Endothelial cell of umbilical vein (primary cell): ENCODE measurements at regions not wholly inside any gene's neighbourhood (a gene's known extent, or its start where the extent isn't known, plus 50 kb on each side); places are given as distances from the start of the nearest gene placed in this dataset.

Experiments
- BruUV-seq: library from RNA; stranded (reverse); fragments of 400-500 nt; replicated peaks from 2 replicates; lab custom pipeline; 2021; lab: Mats Ljungman, UMichigan
- CTCF ChIA-PET: fragments of 300-600, 350-600 bp; sonication (Branson Sonifier 250); formaldehyde crosslinking; loops from one replicate; lab custom pipeline; 2021; ENCODE audit warnings: antibody characterized with exemption, inconsistent platforms; lab: Charles Lee
- POLR2A ChIA-PET: fragments of 300-600, 350-600 bp; sonication (Branson Sonifier 250); formaldehyde crosslinking; loops from one replicate; lab custom pipeline; 2021; ENCODE audit warnings: antibody characterized with exemption, inconsistent platforms; lab: Charles Lee
- DNase-seq: peaks from one replicate; pipeline ENCODE4 v3.0.0-alpha.2; 2011; ENCODE audit warnings: low read depth, low spot score
- FAIRE-seq: peaks from 2 replicates; lab custom pipeline; 2011; peaks lifted over from hg19 to GRCh38; lab: Jason Lieb, UNC
- H2AFZ ChIP-seq: 2 replicates; pipeline ENCODE4 v1.6.0; 2012; ENCODE audit warnings: low read depth, low read length, control low read depth, inconsistent platforms
- H3K27ac ChIP-seq: 2 replicates; pipeline ENCODE4 v1.5.1; 2011; ENCODE audit warnings: low read depth, mild to moderate bottlenecking, control low read depth, low read length, moderate library complexity; ENCODE audit not compliant: insufficient read depth
- H3K27me3 ChIP-seq, 2 experiments: 2 replicates each; pipeline versions ENCODE4 v1.6.0 to v1.6.1; 2011; ENCODE audit warnings: low read length in 2 of 2, mixed read lengths in 1 of 2; ENCODE audit not compliant: control insufficient read depth in 2 of 2, insufficient read depth in 2 of 2
- H3K36me3 ChIP-seq, 2 experiments: 2 replicates in 1 of 2; 3 replicates in 1 of 2; pipeline ENCODE4 v1.5.1; 2011; ENCODE audit warnings: low read length in 2 of 2, mild to moderate bottlenecking in 1 of 2, moderate library complexity in 1 of 2; ENCODE audit not compliant: control insufficient read depth in 2 of 2, insufficient read depth in 2 of 2; ENCODE audit errors: extremely low read depth in 1 of 2
- H3K4me1 ChIP-seq: 3 replicates; pipeline ENCODE4 v1.5.1; 2011; ENCODE audit warnings: mild to moderate bottlenecking, low read length; ENCODE audit not compliant: control insufficient read depth, insufficient read depth; ENCODE audit errors: extremely low read depth
- H3K4me2 ChIP-seq: 2 replicates; pipeline ENCODE4 v1.6.1; 2011; ENCODE audit warnings: low read length, control low read depth, mixed read lengths; ENCODE audit not compliant: insufficient read depth
- H3K4me3 ChIP-seq, 3 experiments: fragments of 200-600 bp in 1 of 3; sonication (generic), shearing (Covaris generic) in 1 of 3; replicated peaks in 1 of 3; 2 replicates each; pipeline ENCODE4 v1.5.1; 2011 to 2016; ENCODE audit warnings: control low read depth in 3 of 3, low read length in 3 of 3, mild to moderate bottlenecking in 2 of 3, inconsistent platforms in 1 of 3, low read depth in 1 of 3, moderate library complexity in 1 of 3; ENCODE audit not compliant: insufficient read depth in 1 of 3
- H3K79me2 ChIP-seq: 2 replicates; pipeline ENCODE4 v1.6.0; 2012; ENCODE audit warnings: low read length, inconsistent platforms; ENCODE audit not compliant: control insufficient read depth, insufficient read depth
- H3K9ac ChIP-seq: replicated peaks from 2 replicates; pipeline ENCODE3; 2011; ENCODE audit warnings: low read length, control low read depth; ENCODE audit not compliant: insufficient read depth; ENCODE audit errors: extremely low read depth
- H3K9me1 ChIP-seq: replicated peaks from 3 replicates; pipeline ENCODE4 v1.6.0; 2011; ENCODE audit warnings: mild to moderate bottlenecking, low read length; ENCODE audit not compliant: control insufficient read depth, insufficient read depth; ENCODE audit errors: extremely low read depth
- H3K9me3 ChIP-seq: replicated peaks from 2 replicates; pipeline ENCODE4 v1.5.1; 2012; ENCODE audit warnings: low read length, inconsistent platforms; ENCODE audit not compliant: control insufficient read depth, insufficient read depth
- H4K20me1 ChIP-seq: replicated peaks from 2 replicates; pipeline ENCODE3; 2011; ENCODE audit warnings: mild to moderate bottlenecking, low read length; ENCODE audit not compliant: control insufficient read depth, insufficient read depth; ENCODE audit errors: extremely low read depth
- EZH2 ChIP-seq: IDR thresholded peaks from 2 replicates; pipeline ENCODE4 v1.6.1; 2012; ENCODE audit warnings: borderline replicate concordance, low read depth, mild to moderate bottlenecking, moderate library complexity, low read length, inconsistent platforms; ENCODE audit not compliant: severe bottlenecking
- FOS ChIP-seq: IDR thresholded peaks from 2 replicates; pipeline ENCODE4 v1.6.1; 2011; ENCODE audit warnings: mild to moderate bottlenecking, low read length, moderate library complexity, borderline replicate concordance; ENCODE audit not compliant: insufficient read depth
- GATA2 ChIP-seq: IDR thresholded peaks from 2 replicates; pipeline ENCODE4 v1.7.0; 2011; ENCODE audit warnings: low read depth, mild to moderate bottlenecking, moderate library complexity, mixed read lengths, low read length; ENCODE audit not compliant: insufficient read length, insufficient read depth
- JUN ChIP-seq: IDR thresholded peaks from 2 replicates; pipeline ENCODE4 v1.6.1; 2011; ENCODE audit warnings: borderline replicate concordance, low read depth; ENCODE audit not compliant: insufficient read length, insufficient read depth
- MAX ChIP-seq: IDR thresholded peaks from 2 replicates; pipeline ENCODE4 v1.6.1; 2011; ENCODE audit not compliant: insufficient read depth, insufficient read length
- MYC ChIP-seq: IDR thresholded peaks from one replicate; pipeline ENCODE4 v1.6.1; 2011; ENCODE audit warnings: mild to moderate bottlenecking, low read depth, low read length
- POLR2A ChIP-seq: IDR thresholded peaks from 2 replicates; pipeline ENCODE4 v1.6.1; 2012; ENCODE audit warnings: low read depth, mild to moderate bottlenecking, control low read depth, low read length
- POLR2AphosphoS5 ChIP-seq: IDR thresholded peaks from 2 replicates; pipeline ENCODE4 v1.6.1; 2012; ENCODE audit warnings: low read depth, mild to moderate bottlenecking, control low read depth, low read length, moderate library complexity; ENCODE audit not compliant: insufficient read depth
- dilution Hi-C: fragments of 300-500 bp; cut with MboI; formaldehyde crosslinking; loops from one replicate; pipeline ENCODE4 v1.15.0; 2019; ENCODE audit warnings: low sequenced_read_pairs; ENCODE audit not compliant: extremely low pct_ligation_motif_present
- intact Hi-C: fragments of 100-400 bp; cut with micrococcal nuclease; formaldehyde crosslinking; loops from one replicate; pipeline ENCODE4 v1.10.0; 2022
- TF ChIP-seq, protein P1 (sequence below), 2 donors: IDR thresholded peaks; 1 replicate in 1 of 2; 2 replicates in 1 of 2; pipeline ENCODE4 v1.5.1; 2011; ENCODE audit warnings: low read length in 2 of 2, mild to moderate bottlenecking in 2 of 2, moderate library complexity in 2 of 2, control low read depth in 1 of 2, inconsistent platforms in 1 of 2, low read depth in 1 of 2; ENCODE audit not compliant: insufficient read depth in 1 of 2; ENCODE audit errors: extremely low read depth in 1 of 2

DNA sequence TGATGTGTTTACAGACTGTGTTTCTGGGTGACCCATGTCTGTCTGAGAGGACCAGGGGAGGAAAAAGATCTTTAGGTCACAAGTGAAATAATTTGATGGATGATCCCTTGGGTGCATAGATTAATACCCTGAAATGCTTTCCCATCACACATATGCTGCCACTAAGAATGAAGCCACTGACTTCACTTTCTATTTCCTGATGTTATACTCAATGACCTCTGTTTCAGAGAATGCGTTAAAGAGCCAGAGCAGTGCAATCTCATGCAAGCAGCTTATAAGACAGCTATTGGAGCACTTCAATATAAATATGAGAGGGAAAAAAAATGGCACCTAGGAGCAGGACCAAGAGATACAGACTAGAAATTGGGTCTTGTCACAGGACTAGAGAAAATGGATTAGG, 133.7 kb downstream of the KLHL28 start:
- Histone ChIP-seq H3K4me2 (no peak overlapping the region), H3K9me1 (no peaks in the 10 kb centered on the region), H3K36me3 (no peaks in the 10 kb centered on the region), H2AFZ (no peak overlapping the region), H3K79me2 (no peaks in the 10 kb centered on the region), H3K9ac (no peak overlapping the region), H3K4me1 (no peaks in the 10 kb centered on the region), H3K4me3 (no peak overlapping the region), H3K27me3 (no peaks in the 10 kb centered on the region), H4K20me1 (no peaks in the 10 kb centered on the region), H3K27ac (no peak overlapping the region), H3K9me3 (no peaks in the 10 kb centered on the region)
- intact Hi-C loops = no loop called here
- FAIRE-seq (no peak), DNase-seq (no peak)
- ChIA-PET CTCF (no interaction called here), POLR2A (no interaction called here)
- dilution Hi-C loops = no loop called here
- TF ChIP-seq FOS (no peak), EZH2 (no peak), MYC (no peak), JUN (no peak), GATA2 (no peak), MAX (no peak), POLR2AphosphoS5 (no peak), POLR2A (no peak)
- TF ChIP-seq, protein P1, sequence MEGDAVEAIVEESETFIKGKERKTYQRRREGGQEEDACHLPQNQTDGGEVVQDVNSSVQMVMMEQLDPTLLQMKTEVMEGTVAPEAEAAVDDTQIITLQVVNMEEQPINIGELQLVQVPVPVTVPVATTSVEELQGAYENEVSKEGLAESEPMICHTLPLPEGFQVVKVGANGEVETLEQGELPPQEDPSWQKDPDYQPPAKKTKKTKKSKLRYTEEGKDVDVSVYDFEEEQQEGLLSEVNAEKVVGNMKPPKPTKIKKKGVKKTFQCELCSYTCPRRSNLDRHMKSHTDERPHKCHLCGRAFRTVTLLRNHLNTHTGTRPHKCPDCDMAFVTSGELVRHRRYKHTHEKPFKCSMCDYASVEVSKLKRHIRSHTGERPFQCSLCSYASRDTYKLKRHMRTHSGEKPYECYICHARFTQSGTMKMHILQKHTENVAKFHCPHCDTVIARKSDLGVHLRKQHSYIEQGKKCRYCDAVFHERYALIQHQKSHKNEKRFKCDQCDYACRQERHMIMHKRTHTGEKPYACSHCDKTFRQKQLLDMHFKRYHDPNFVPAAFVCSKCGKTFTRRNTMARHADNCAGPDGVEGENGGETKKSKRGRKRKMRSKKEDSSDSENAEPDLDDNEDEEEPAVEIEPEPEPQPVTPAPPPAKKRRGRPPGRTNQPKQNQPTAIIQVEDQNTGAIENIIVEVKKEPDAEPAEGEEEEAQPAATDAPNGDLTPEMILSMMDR (IDR thresholded peaks at IDR 0.05; ENCODE audit: extremely low read depth in 1 of 2, insufficient read depth in 1 of 2, low read depth in 1 of 2, low read length in 2 of 2) = no peak
- BruUV-seq = no TSS peak
